NCI-H524 (cell line): ENCODE measurements at regions not wholly inside any gene's neighbourhood (a gene's known extent, or its start where the extent isn't known, plus 50 kb on each side); places are given as distances from the start of the nearest gene placed in this dataset.
A peak's percentile ranks its signal among the peaks of the same experiment; 100 is the strongest.
"Not testable (repeated sequence)": the region's sequence is repeated elsewhere in the genome, so short reads cannot be mapped to it uniquely, and the experiment has no call there.

Experiments used
- DNase-seq, 2 experiments: peaks; one replicate each; lab custom pipeline; 2025; lab: John Stamatoyannopoulos, UW

DNA sequence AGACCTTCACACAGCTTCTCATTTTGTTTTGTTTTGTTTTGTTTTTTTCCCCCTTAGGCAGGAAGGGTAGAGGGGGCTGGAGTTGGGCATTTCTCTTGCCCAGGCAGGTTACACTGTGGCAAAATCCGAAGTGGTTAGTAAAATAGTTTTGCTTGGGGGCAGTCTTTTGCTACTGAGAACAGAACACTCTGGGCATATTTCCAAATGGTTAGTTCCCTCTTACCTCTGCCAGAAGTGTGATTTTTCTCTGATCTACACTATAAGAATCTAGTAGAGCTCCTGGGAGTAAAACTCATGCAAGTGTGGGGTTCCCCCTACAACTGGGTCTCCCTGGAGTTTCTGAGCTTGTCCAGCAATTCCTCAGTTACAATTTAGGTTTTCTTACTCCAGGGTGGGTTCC lies 61.7 kb downstream of the NPS start:
- no peak for DNase-seq

DNA sequence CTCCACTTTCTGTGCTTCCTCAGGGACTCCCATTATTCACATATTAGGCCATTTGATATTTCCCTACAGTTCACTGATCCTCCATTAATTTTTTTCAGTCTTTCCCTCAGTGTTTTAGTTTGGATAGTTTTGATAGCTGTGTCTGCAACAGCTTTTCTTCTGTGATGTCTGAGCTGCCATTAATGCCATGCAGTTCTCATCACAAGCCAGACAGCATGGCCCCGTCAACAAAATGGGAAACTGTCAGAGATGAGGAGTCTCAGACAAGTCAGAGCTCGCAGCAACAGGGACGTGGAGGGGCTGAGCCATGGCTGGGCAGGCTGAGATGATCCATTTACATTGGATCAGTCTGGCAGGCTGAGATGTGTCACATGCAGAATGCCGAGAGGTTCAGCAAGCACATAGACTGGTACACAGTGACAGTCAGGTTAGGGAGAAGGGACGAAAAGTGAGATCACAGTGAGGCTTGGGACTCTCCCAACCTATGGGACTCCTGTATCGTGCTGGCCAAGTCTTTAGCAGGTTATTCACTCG lies 65.4 kb downstream of the NPS start:
- no peak for DNase-seq

DNA sequence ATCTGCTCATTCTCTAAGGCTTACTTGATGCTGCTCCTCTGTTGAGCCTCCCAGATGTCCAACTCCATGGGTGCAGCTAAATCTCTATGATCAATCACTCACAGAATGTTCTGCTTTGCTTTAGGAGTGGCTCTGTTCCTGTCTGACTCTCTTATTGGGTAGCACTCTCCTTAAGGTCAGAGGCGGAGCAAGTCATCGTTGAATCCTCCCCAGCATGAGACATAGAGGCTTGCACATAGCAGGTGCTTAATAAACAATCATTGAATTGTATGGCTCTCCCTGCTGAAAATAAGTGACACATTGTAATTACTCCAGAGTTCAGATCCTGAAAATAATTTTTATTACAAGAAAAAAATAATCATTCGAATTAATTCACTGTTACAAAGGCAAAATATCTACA lies 69.7 kb downstream of the NPS start:
- peak in 1 of 2 experiments; percentile 20 for DNase-seq

DNA sequence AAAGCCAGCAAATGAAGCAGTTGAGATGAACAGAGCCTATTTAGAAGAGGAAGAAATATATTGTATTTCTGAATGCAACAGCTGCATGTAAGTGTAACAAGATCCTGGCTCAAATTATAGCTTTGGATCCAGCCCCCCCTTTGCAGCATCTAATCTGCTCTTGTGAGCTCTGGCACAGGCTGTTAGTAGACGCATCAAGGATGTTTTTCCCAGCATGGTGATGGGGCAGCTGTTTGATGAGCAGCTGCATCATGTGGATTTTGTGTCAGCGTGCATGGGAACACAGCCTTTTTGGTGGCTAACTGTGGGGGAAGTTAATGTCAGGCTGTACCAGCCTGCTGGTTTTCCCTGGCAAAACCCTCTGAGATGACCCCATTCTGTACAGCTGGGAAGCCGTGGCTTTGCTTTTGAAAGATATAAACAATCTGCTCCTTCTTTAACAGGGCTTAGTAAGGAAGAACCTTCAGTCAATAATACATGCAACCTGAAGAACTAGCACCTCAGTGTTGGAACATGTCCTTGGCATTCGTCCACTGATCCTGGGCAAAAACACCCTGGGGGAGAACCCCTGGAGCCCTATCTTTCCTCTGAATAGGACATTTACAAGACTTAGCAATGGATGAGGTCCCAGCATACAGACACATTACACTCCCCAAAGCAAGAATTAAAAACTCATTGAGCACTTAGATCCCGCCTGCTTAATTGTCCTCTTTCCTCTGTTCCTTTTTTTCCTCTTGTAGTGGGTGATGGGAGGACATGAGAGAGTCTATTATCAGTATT lies 70.6 kb downstream of the NPS start:
- peak; percentile 70 to 88 for DNase-seq

DNA sequence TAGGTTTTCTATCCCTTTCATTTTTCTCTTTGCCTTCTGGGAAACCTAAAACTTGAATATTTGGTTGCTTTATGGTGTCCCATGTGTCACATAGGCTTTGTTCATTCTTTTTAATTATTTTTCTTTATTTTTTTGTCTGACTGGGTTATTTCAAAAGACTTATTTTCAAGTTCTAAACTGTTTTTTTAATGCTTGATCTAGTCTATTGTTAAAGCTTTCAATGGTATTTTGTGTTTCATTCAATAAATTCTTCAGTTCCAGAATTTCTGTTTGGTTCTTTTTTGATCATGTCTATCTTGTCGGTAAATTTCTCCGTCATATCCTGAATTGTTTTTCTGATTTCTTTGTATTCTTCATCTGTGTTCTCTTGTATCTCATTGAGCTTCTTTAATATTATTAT lies 86.8 kb downstream of the NPS start:
- no peak for DNase-seq

DNA sequence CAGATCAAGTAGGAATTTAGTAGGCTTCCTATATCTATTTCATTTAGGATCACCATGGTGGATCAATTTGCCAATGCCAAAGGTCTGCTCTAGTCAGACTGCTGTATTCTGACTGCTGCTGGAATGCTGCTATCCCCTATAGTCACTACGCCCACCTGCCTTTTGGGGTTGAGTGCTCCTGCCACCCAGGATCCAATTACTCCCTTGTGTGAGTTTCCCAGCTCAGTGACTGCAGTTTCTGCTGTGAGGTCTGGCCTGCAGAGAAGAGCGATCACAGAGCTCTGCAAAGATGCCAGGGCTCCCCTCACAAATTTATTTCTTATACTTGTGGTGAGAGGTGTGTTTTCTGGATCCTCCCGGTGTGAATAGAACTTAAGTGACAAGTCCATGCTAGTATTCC lies 88.1 kb upstream of the FOXI2 start:
- DNase-seq: no peak

DNA sequence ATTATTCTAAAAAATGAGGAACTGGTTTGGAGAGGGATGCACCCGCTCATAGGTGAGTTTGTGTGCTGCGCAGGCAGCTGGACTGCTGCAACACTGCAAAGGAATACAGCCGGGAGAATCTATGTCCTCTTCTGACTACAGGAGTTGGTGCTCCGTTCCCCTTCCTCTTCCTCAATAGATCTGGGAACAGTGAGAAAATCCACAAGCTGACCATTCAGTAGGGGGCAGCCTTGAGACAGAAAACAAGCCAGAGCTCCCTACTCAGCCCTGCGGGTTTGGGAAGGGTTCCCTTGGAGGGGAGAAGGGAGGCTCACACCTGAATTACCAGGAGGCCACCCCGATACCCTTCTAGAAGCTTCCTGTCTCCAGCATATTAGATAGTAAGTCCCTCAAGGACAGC lies 87.3 kb upstream of the FOXI2 start:
- DNase-seq: peak in 1 of 2 experiments; percentile 19

DNA sequence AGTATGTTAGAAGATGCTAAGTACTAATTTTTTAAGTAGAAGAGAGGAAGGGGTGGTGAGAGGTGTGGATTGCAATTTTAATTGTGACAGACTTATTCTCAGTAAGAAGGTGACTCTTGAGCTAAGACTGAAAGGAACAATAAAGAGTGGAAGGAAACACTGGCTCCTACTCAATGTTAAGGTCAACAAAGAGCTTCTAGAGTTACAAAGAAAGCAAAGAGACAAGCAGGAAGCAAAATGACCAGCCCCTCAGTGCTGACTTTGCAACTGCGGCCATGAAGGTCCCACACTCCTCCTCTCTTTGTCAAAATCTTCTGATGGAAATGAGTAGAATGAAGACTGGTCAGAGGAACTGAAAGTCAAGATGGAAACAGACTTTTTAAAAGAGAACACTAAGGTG lies 79.9 kb upstream of the FOXI2 start:
- DNase-seq: no peak

DNA sequence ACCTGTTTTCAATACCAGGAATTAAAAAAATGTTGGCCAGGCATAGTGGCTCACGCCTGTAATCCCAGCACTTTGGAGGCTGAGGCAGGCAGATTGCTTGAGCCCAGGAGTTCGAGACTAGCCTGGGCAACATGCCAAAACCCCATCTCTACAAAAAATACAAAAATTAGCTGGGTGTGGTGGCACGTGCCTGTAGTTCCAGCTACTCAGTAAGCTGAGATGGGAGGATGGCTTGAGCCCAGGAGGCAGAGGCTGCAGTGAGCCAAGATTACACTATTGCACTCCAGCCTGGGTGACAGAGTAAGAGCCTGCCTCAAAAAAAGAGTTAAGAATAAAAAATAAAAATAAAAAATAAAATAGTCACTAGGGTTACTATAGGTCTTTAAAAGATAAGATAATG lies 60.6 kb upstream of the FOXI2 start:
- not testable (repeated sequence) for DNase-seq

DNA sequence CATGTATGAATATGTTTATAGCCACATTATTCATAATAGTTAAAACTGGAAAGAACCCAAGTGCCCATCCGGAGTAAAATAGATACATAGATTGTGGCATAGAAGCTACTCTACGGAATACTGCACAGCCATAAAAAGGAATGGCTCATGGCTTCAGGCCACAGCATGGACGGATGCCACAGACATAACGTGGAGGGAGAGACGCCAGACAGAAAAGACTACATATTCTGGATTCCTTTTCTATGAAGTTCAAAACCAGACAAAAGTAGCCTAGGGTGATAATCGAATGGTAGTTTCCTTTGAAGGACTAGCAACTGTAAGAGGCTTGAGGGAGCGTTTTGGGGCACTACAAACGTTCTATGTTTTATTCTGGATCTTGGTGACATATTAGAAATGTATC lies 58.9 kb upstream of the FOXI2 start:
- DNase-seq: no peak

DNA sequence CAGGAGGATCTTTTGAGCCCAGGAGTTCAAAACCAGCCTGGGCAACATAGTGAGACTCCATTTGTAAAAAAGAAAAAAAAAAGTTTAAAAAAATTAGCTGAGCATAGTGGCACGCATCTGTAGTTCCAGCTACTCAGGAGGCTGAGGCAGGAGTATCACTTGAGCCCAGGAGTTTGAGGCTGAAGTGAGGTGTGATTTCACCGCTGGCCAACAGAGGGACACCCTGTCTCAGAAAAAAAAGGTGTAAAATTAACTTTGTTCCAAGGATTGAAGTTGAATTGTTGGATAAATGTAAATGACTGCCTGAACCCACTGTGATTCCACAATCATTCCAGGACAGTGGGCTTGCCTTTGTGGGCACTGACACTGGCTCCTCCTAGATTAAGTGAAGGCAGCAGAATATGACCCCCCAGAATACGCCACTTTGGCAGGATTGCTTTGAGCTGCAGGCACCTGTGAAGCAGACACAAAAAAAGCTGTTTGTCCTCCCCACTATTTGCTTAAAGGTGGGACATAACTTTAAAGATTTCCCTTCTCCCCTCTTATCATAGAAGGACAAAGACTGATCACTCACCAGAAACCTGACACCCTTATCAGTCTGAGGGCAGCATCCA lies 57.2 kb upstream of the FOXI2 start:
- DNase-seq: no peak
